HEK293 (cell line): ENCODE measurements at regions not wholly inside any gene's neighbourhood (a gene's known extent, or its start where the extent isn't known, plus 50 kb on each side); places are given as distances from the start of the nearest gene placed in this dataset.

ENCODE experiments used
- CTCF ChIA-PET: fragments of 350-600 bp; formaldehyde crosslinking; extraction: SDS; loops from one replicate; lab custom pipeline; 2021; ENCODE audit warnings: antibody characterized with exemption; lab: Yijun Ruan, JAX
- POLR2A ChIA-PET: fragments of 300-600 bp; formaldehyde crosslinking; extraction: SDS; loops from one replicate; lab custom pipeline; 2020; ENCODE audit warnings: antibody characterized with exemption, inconsistent platforms; lab: Yijun Ruan, JAX
- H3K27ac ChIP-seq: fragments of 200-500 bp; sonication (Bioruptor generic); 2 replicates; pipeline ENCODE4 v1.5.1; 2014; ENCODE audit warnings: low read depth, low read length, control low read depth, inconsistent platforms; ENCODE audit errors: extremely low read depth
- H3K36me3 ChIP-seq, 2 experiments: fragments of 200-500 bp in 1 of 2; sonication (Bioruptor generic) in 1 of 2; 1 replicate in 1 of 2; 2 replicates in 1 of 2; pipeline ENCODE4 v1.5.1; 2014 to 2017; ENCODE audit warnings: inconsistent platforms in 2 of 2, low read length in 2 of 2; ENCODE audit not compliant: control insufficient read depth in 2 of 2, insufficient read depth in 1 of 2
- H3K4me1 ChIP-seq: fragments of 200-500 bp; sonication (Bioruptor generic); 2 replicates; pipeline ENCODE4 v1.5.1; 2014; ENCODE audit warnings: mild to moderate bottlenecking, low read length, inconsistent platforms; ENCODE audit not compliant: control insufficient read depth, insufficient read depth
- H3K4me3 ChIP-seq: 2 replicates; pipeline ENCODE4 v1.5.1; 2011; ENCODE audit warnings: low read depth, mild to moderate bottlenecking, control low read depth, low read length, moderate library complexity
- H3K9me3 ChIP-seq: fragments of 200-500 bp; sonication (Bioruptor generic); 2 replicates; pipeline ENCODE4 v1.5.1; 2014; ENCODE audit warnings: low read depth, low read length, inconsistent platforms; ENCODE audit not compliant: control insufficient read depth, insufficient read depth
- FEZF1 ChIP-seq: fragments of 450-650 bp; formaldehyde crosslinking; IDR thresholded peaks from 2 replicates; pipeline ENCODE4 v1.5.1; 2016; ENCODE audit warnings: missing biosample characterization, missing genetic modification characterization
- GLI4 ChIP-seq: fragments of 450-650 bp; formaldehyde crosslinking; IDR thresholded peaks from 2 replicates; pipeline ENCODE4 v1.5.1; 2016; ENCODE audit warnings: missing biosample characterization, missing genetic modification characterization
- HOXA7 ChIP-seq: sonication (generic); formaldehyde crosslinking; IDR thresholded peaks from 2 replicates; pipeline ENCODE4 v1.8.1; 2022; ENCODE audit warnings: missing genetic modification reagents, borderline replicate concordance
- SP7 ChIP-seq: fragments of 450-650 bp; formaldehyde crosslinking; IDR thresholded peaks from 2 replicates; pipeline ENCODE4 v1.5.1; 2016; ENCODE audit warnings: missing biosample characterization, missing genetic modification characterization
- ZBTB17 ChIP-seq: fragments of 450-650 bp; formaldehyde crosslinking; IDR thresholded peaks from 2 replicates; pipeline ENCODE4 v1.5.1; 2016; ENCODE audit warnings: missing biosample characterization, missing genetic modification characterization
- ZNF112 ChIP-seq: fragments of 450-650 bp; formaldehyde crosslinking; IDR thresholded peaks from 2 replicates; pipeline ENCODE4 v1.5.0; 2017; ENCODE audit warnings: missing biosample characterization, missing genetic modification characterization
- ZNF146 ChIP-seq: fragments of 450-650 bp; formaldehyde crosslinking; IDR thresholded peaks from 2 replicates; pipeline ENCODE4 v1.5.1; 2016; ENCODE audit warnings: missing biosample characterization, missing genetic modification characterization
- ZNF239 ChIP-seq: fragments of 450-650 bp; formaldehyde crosslinking; IDR thresholded peaks from 2 replicates; pipeline ENCODE4 v1.5.1; 2016; ENCODE audit warnings: missing biosample characterization, missing genetic modification characterization
- ZNF266 ChIP-seq: fragments of 450-650 bp; formaldehyde crosslinking; IDR thresholded peaks from 2 replicates; pipeline ENCODE4 v1.5.1; 2016; ENCODE audit warnings: missing biosample characterization, missing genetic modification characterization, low read depth
- ZNF302 ChIP-seq: fragments of 450-650 bp; formaldehyde crosslinking; IDR thresholded peaks from 2 replicates; pipeline ENCODE4 v1.5.1; 2016; ENCODE audit warnings: missing biosample characterization, missing genetic modification characterization, low read depth
- ZNF335 ChIP-seq: fragments of 450-650 bp; formaldehyde crosslinking; conservative IDR thresholded peaks from 2 replicates; pipeline ENCODE4 v1.5.1; 2016; ENCODE audit warnings: missing biosample characterization, missing genetic modification characterization
- ZNF366 ChIP-seq: fragments of 450-650 bp; formaldehyde crosslinking; conservative IDR thresholded peaks from 2 replicates; pipeline ENCODE4 v1.5.1; 2016; ENCODE audit warnings: missing biosample characterization, missing genetic modification characterization
- ZNF394 ChIP-seq: fragments of 450-650 bp; formaldehyde crosslinking; IDR thresholded peaks from 2 replicates; pipeline ENCODE4 v1.5.1; 2016; ENCODE audit warnings: missing biosample characterization, missing genetic modification characterization, mild to moderate bottlenecking, moderate library complexity, borderline replicate concordance
- ZNF544 ChIP-seq: fragments of 450-650 bp; formaldehyde crosslinking; IDR thresholded peaks from 2 replicates; pipeline ENCODE4 v1.5.0; 2017; ENCODE audit warnings: missing biosample characterization, missing genetic modification characterization
- ZNF555 ChIP-seq: fragments of 450-650 bp; formaldehyde crosslinking; conservative IDR thresholded peaks from 2 replicates; pipeline ENCODE4 v1.5.1; 2017; ENCODE audit warnings: missing biosample characterization, mild to moderate bottlenecking, missing genetic modification characterization, inconsistent platforms
- ZNF623 ChIP-seq: fragments of 450-650 bp; formaldehyde crosslinking; IDR thresholded peaks from 2 replicates; pipeline ENCODE4 v1.5.1; 2016; ENCODE audit warnings: missing biosample characterization, missing genetic modification characterization
- ZNF629 ChIP-seq: fragments of 450-650 bp; formaldehyde crosslinking; IDR thresholded peaks from 2 replicates; pipeline ENCODE4 v1.5.1; 2017; ENCODE audit warnings: missing biosample characterization, missing genetic modification characterization
- ZNF664 ChIP-seq: fragments of 450-650 bp; formaldehyde crosslinking; IDR thresholded peaks from 2 replicates; pipeline ENCODE4 v1.5.1; 2016; ENCODE audit warnings: missing biosample characterization, missing genetic modification characterization
- ZSCAN23 ChIP-seq: fragments of 450-650 bp; formaldehyde crosslinking; IDR thresholded peaks from 2 replicates; pipeline ENCODE4 v1.5.1; 2016; ENCODE audit warnings: missing biosample characterization, missing genetic modification characterization
- ZSCAN30 ChIP-seq: fragments of 450-650 bp; IDR thresholded peaks from 2 replicates; pipeline ENCODE4 v1.5.1; 2018; ENCODE audit warnings: missing biosample characterization, mild to moderate bottlenecking, missing genetic modification characterization, moderate library complexity
- TF ChIP-seq, protein P1 (sequence below): fragments of 450-650 bp; formaldehyde crosslinking; IDR thresholded peaks from 2 replicates; pipeline ENCODE4 v1.5.1; 2017; ENCODE audit warnings: missing biosample characterization, missing genetic modification characterization
- TF ChIP-seq, protein P2 (sequence below): fragments of 450-650 bp; formaldehyde crosslinking; conservative IDR thresholded peaks from 2 replicates; pipeline ENCODE4 v1.5.1; 2016; ENCODE audit warnings: low read depth, missing biosample characterization, missing genetic modification characterization
- TF ChIP-seq, protein P3 (sequence below): fragments of 450-650 bp; formaldehyde crosslinking; IDR thresholded peaks from 2 replicates; pipeline ENCODE4 v1.5.0; 2017; ENCODE audit warnings: missing biosample characterization, missing genetic modification characterization, borderline replicate concordance

DNA sequence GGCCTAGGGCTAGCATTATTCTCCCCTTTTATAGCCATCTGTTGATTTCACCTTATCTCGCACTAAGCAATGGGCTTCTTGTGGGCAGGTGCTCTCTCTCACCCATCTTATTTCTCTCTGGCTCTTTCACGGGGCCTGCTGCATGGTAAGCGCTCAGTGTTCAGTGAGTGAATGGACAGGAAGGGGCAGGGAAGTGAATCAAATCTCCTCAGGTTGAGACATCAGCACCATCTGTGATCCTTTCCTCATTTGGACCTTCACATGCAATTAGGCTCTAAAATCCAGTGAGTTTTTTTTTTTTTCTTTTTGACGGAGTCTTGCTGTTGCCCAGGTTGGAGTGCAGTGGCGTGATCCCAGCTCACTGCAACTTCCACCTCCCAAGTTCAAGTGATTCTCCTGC lies 76.5 kb upstream of the EZR start:
- H3K36me3 ChIP-seq = no peaks in the 10 kb centered on the region
- H3K4me1 ChIP-seq = no peaks in the 10 kb centered on the region
- H3K9me3 ChIP-seq = no peaks in the 10 kb centered on the region
- no peak overlapping the region for H3K4me3 ChIP-seq
- POLR2A ChIA-PET = no interaction called here
- CTCF ChIA-PET = interaction anchor here (0.5 to 0.6 kb wide), 3 partner anchors 64 to 825 kb away, joined by 3 read pairs; no protein-coding TSS in a partner anchor
- no peak overlapping the region for H3K27ac ChIP-seq
- TF ChIP-seq GLI4 (no peak), ZNF555 (tag by site-specific recombination) (no peak), ZBTB17 (tag by site-specific recombination) (peak; percentile 41; the same call in 1 of the 2 replicates), ZNF394 (tag by site-specific recombination) (no peak), ZNF302 (no peak)

DNA sequence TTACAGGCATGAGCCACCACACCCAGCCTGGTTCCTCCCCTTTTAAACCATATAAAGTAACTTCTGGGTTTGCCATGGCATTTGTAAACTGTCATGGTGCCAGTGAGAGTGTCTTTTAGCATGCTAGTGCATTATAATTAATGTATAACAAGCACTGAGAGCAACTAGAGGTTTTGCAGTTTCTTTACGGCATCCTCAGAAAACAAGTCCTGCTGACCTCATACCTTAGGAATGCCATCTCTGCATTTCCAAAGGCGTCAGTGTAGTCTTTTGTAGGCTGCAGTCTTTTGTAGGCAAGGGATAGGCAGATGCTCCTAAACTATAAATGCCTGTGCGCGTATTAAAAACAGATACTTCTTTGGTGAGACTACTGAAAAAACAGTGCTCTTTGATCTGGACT lies 75.0 kb upstream of the EZR start:
- POLR2A ChIA-PET = interaction anchor here (0.7 kb wide), 1 partner anchor 160 kb away, joined by 3 read pairs; no protein-coding TSS in a partner anchor
- TF ChIP-seq ZNF366 (tag by site-specific recombination) = peak; percentile 60
- TF ChIP-seq ZNF266 (tag by site-specific recombination) = no peak
- TF ChIP-seq FEZF1 = 0 out of 2 replicates have a peak, but pooled peaks have one; percentile 18
- TF ChIP-seq SP7 (tag by site-specific recombination) = 0 out of 2 replicates have a peak, but pooled peaks have one; percentile 35
- TF ChIP-seq, all 188 proteins: peak for 3
- CTCF ChIA-PET = interaction anchor here (0.6 kb wide), 1 partner anchor 672 kb away, joined by 3 read pairs; no protein-coding TSS in a partner anchor

DNA sequence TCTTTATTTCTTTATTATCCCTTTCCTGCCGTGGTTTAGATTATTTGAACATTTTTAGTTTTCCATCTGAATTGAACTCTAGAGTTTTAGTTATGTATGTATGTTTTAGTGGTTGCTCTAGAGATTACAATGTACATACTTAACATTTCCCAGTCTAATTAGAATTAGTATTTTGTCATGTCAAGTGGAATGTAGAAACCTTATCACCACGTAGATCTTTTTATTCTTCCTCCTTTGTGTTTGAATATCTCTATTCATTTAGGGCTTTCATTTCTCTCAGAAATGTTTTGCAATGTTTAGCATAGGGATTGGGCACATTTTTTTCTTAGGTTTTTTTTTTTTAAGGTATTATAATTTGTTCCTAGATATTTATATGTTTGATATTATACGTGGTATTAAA lies 73.1 kb upstream of the EZR start:
- Histone ChIP-seq H3K27ac (no peak overlapping the region), H3K4me1 (no peaks in the 10 kb centered on the region), H3K9me3 (no peaks in the 10 kb centered on the region), H3K36me3 (no peaks in the 10 kb centered on the region), H3K4me3 (no peak overlapping the region)
- CTCF ChIA-PET = no interaction called here
- POLR2A ChIA-PET = no interaction called here
- no peak for TF ChIP-seq ZNF664 (tag by site-specific recombination)
- TF ChIP-seq, protein P1, sequence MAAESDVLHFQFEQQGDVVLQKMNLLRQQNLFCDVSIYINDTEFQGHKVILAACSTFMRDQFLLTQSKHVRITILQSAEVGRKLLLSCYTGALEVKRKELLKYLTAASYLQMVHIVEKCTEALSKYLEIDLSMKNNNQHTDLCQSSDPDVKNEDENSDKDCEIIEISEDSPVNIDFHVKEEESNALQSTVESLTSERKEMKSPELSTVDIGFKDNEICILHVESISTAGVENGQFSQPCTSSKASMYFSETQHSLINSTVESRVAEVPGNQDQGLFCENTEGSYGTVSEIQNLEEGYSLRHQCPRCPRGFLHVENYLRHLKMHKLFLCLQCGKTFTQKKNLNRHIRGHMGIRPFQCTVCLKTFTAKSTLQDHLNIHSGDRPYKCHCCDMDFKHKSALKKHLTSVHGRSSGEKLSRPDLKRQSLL (tag by site-specific recombination) = no peak
- TF ChIP-seq ZNF544 (tag by site-specific recombination) = no peak
- TF ChIP-seq, protein P2, sequence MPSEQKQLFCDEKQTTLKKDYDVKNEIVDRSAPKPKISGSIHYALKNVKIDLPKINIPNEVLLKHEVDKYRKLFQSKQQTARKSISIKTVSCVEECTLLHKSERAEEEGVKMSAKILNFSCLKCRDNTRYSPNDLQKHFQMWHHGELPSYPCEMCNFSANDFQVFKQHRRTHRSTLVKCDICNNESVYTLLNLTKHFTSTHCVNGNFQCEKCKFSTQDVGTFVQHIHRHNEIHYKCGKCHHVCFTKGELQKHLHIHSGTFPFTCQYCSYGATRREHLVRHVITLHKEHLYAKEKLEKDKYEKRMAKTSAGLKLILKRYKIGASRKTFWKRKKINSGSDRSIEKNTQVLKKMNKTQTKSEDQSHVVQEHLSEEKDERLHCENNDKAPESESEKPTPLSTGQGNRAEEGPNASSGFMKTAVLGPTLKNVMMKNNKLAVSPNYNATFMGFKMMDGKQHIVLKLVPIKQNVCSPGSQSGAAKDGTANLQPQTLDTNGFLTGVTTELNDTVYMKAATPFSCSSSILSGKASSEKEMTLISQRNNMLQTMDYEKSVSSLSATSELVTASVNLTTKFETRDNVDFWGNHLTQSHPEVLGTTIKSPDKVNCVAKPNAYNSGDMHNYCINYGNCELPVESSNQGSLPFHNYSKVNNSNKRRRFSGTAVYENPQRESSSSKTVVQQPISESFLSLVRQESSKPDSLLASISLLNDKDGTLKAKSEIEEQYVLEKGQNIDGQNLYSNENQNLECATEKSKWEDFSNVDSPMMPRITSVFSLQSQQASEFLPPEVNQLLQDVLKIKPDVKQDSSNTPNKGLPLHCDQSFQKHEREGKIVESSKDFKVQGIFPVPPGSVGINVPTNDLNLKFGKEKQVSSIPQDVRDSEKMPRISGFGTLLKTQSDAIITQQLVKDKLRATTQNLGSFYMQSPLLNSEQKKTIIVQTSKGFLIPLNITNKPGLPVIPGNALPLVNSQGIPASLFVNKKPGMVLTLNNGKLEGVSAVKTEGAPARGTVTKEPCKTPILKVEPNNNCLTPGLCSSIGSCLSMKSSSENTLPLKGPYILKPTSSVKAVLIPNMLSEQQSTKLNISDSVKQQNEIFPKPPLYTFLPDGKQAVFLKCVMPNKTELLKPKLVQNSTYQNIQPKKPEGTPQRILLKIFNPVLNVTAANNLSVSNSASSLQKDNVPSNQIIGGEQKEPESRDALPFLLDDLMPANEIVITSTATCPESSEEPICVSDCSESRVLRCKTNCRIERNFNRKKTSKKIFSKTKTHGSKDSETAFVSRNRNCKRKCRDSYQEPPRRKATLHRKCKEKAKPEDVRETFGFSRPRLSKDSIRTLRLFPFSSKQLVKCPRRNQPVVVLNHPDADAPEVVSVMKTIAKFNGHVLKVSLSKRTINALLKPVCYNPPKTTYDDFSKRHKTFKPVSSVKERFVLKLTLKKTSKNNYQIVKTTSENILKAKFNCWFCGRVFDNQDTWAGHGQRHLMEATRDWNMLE = no peak
- no peak for TF ChIP-seq ZNF623
- TF ChIP-seq ZNF629 (tag by site-specific recombination) = no peak
- no peak for TF ChIP-seq ZNF112
- TF ChIP-seq ZSCAN23 = no peak
- TF ChIP-seq, protein P3, sequence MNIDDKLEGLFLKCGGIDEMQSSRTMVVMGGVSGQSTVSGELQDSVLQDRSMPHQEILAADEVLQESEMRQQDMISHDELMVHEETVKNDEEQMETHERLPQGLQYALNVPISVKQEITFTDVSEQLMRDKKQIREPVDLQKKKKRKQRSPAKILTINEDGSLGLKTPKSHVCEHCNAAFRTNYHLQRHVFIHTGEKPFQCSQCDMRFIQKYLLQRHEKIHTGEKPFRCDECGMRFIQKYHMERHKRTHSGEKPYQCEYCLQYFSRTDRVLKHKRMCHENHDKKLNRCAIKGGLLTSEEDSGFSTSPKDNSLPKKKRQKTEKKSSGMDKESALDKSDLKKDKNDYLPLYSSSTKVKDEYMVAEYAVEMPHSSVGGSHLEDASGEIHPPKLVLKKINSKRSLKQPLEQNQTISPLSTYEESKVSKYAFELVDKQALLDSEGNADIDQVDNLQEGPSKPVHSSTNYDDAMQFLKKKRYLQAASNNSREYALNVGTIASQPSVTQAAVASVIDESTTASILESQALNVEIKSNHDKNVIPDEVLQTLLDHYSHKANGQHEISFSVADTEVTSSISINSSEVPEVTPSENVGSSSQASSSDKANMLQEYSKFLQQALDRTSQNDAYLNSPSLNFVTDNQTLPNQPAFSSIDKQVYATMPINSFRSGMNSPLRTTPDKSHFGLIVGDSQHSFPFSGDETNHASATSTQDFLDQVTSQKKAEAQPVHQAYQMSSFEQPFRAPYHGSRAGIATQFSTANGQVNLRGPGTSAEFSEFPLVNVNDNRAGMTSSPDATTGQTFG (tag by site-specific recombination) = no peak
- no peak for TF ChIP-seq HOXA7
- no peak for TF ChIP-seq ZNF146 (tag by site-specific recombination)
- no peak for TF ChIP-seq ZNF335 (tag by site-specific recombination)
- no peak for TF ChIP-seq ZSCAN30 (tag by site-specific recombination)
- no peak for TF ChIP-seq ZNF239 (tag by site-specific recombination)

More for the DNA sequence above, 75.0 kb upstream of the EZR start:
- no peak overlapping the region for H3K4me3 ChIP-seq
- H3K27ac ChIP-seq = no peak overlapping the region
- no peaks in the 10 kb centered on the region for H3K36me3 ChIP-seq
- H3K4me1 ChIP-seq = no peaks in the 10 kb centered on the region
- H3K9me3 ChIP-seq = no peaks in the 10 kb centered on the region
